ENCODE measurements at regions not wholly inside any gene's neighbourhood (a gene's known extent, or its start where the extent isn't known, plus 50 kb on each side); places are given as distances from the start of the nearest gene placed in this dataset.

- POLR2A ChIA-PET (ENCODE audit: low non-redundant PET) = no interaction called here
- Histone ChIP-seq H3K9me3 (ENCODE audit: low read depth, low read length, poor library complexity, severe bottlenecking) (no peaks in the 10 kb centered on the region), H3K27me3 (replicated peaks; ENCODE audit: insufficient read depth, low read depth, low read length, poor library complexity) (no peaks in the 10 kb centered on the region), H3K4me1 (ENCODE audit: insufficient read depth, low read length, poor library complexity, severe bottlenecking) (no peaks in the 10 kb centered on the region), H3K27ac (ENCODE audit: low read depth, low read length, poor library complexity, severe bottlenecking) (no peak overlapping the region), H3K36me3 (ENCODE audit: insufficient read depth, low read length, poor library complexity, severe bottlenecking) (no peaks in the 10 kb centered on the region), H3K4me3 (ENCODE audit: low read depth, low read length, poor library complexity, severe bottlenecking) (no peak overlapping the region)
- intact Hi-C loops (cut with micrococcal nuclease; ENCODE audit: unreplicated experiment) = no loop called here
- CTCF ChIA-PET = no interaction called here
- TF ChIP-seq CTCF (conservative IDR thresholded peaks at IDR 0.05; ENCODE audit: low read depth, low read length) (no peak), EZH2 (IDR thresholded peaks at IDR 0.05; ENCODE audit: borderline replicate concordance, low read depth, low read length, poor library complexity, severe bottlenecking) (no peak)
- no peak for DNase-seq (ENCODE audit: low spot score)
- BruUV-seq (replicated peaks) = no TSS peak
Measured at GRCh38 chr2:193690572-193690971, 1495.8 kb upstream of the TMEFF2 start.

GRCh38 chr2:193687195-193687594 is 1492.5 kb upstream of the TMEFF2 start:
- H3K4me1 ChIP-seq (ENCODE audit: insufficient read depth, low read length, poor library complexity, severe bottlenecking) = no peaks in the 10 kb centered on the region
- H3K4me3 ChIP-seq (ENCODE audit: low read depth, low read length, poor library complexity, severe bottlenecking) = no peak overlapping the region
- no peaks in the 10 kb centered on the region for H3K9me3 ChIP-seq (ENCODE audit: low read depth, low read length, poor library complexity, severe bottlenecking)
- no peaks in the 10 kb centered on the region for H3K36me3 ChIP-seq (ENCODE audit: insufficient read depth, low read length, poor library complexity, severe bottlenecking)
- TF ChIP-seq CTCF (conservative IDR thresholded peaks at IDR 0.05; ENCODE audit: low read depth, low read length) = no peak
- TF ChIP-seq EZH2 (IDR thresholded peaks at IDR 0.05; ENCODE audit: borderline replicate concordance, low read depth, low read length, poor library complexity, severe bottlenecking) = no peak
- BruUV-seq (replicated peaks) = no TSS peak
- ChIA-PET CTCF (interaction anchor here (0.5 kb wide), 1 partner anchor 1970 kb away, joined by 3 read pairs; the partner anchor contains the start of gene SLC39A10), POLR2A (ENCODE audit: low non-redundant PET) (no interaction called here)
- no peaks in the 10 kb centered on the region for H3K27me3 ChIP-seq (replicated peaks; ENCODE audit: insufficient read depth, low read depth, low read length, poor library complexity)
- intact Hi-C loops (cut with micrococcal nuclease; ENCODE audit: unreplicated experiment) = no loop called here
- no peak overlapping the region for H3K27ac ChIP-seq (ENCODE audit: low read depth, low read length, poor library complexity, severe bottlenecking)
- no peak for DNase-seq (ENCODE audit: low spot score)

GRCh38 chr2:193679847-193680246 is 1485.1 kb upstream of the TMEFF2 start:
- no TSS peak for BruUV-seq (replicated peaks)
- TF ChIP-seq EZH2 (IDR thresholded peaks at IDR 0.05; ENCODE audit: borderline replicate concordance, low read depth, low read length, poor library complexity, severe bottlenecking) (no peak), CTCF (conservative IDR thresholded peaks at IDR 0.05; ENCODE audit: low read depth, low read length) (no peak)
- H3K4me1 ChIP-seq (ENCODE audit: insufficient read depth, low read length, poor library complexity, severe bottlenecking) = no peaks in the 10 kb centered on the region
- H3K36me3 ChIP-seq (ENCODE audit: insufficient read depth, low read length, poor library complexity, severe bottlenecking) = no peaks in the 10 kb centered on the region
- H3K4me3 ChIP-seq (ENCODE audit: low read depth, low read length, poor library complexity, severe bottlenecking) = no peak overlapping the region
- DNase-seq (ENCODE audit: low spot score) = no peak
- intact Hi-C loops (cut with micrococcal nuclease; ENCODE audit: unreplicated experiment) = no loop called here
- H3K27ac ChIP-seq (ENCODE audit: low read depth, low read length, poor library complexity, severe bottlenecking) = no peak overlapping the region
- CTCF ChIA-PET = no interaction called here
- POLR2A ChIA-PET (ENCODE audit: low non-redundant PET) = no interaction called here
- no peaks in the 10 kb centered on the region for H3K9me3 ChIP-seq (ENCODE audit: low read depth, low read length, poor library complexity, severe bottlenecking)
- H3K27me3 ChIP-seq (replicated peaks; ENCODE audit: insufficient read depth, low read depth, low read length, poor library complexity) = no peaks in the 10 kb centered on the region
